ENCODE measurements at regions not wholly inside any gene's neighbourhood (a gene's known extent, or its start where the extent isn't known, plus 50 kb on each side); places are given as distances from the start of the nearest gene placed in this dataset.

DNA sequence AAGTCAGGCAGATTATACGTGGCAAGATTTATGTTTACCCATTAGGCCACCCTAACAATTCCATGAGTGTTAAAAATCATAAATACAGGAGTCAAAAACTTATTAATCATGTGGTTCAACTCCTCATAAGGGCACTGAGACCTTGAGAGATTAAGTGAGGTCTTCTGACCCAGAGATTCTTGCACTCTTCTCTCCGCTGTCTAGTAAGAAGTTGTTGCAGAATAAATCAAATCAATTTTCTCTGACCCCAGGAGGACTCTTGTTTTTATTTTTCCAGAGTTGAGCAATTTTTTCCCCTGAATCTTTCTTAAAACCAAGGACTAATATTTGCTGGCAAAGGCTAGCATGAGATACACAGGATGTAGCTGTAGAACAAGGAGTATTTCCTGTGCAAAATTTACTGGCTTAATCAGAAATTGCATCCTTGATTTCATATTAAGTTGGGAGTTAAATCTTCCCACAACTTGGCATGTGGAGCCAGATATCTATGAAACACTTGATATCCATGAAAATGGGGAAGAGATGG lies 90.9 kb upstream of the PTHLH start:
- TF ChIP-seq CTCF (IDR thresholded peaks at IDR 0.05; ENCODE audit: unreplicated experiment): no peak
- CTCF ChIA-PET: no interaction called here
- no peaks in the 10 kb centered on the region for H3K36me3 Mint-ChIP-seq (ENCODE audit: insufficient read depth, unreplicated experiment)
- intact Hi-C loops (cut with micrococcal nuclease; ENCODE audit: unreplicated experiment): no loop called here
- DNase-seq: no peak
- H3K4me3 Mint-ChIP-seq (ENCODE audit: low read depth, unreplicated experiment): no peak overlapping the region
- H3K4me1 Mint-ChIP-seq (ENCODE audit: low read depth, unreplicated experiment): peaks cover 9% of the 10 kb centered on the region
- H3K27me3 Mint-ChIP-seq (ENCODE audit: unreplicated experiment): no peaks in the 10 kb centered on the region
- no peak overlapping the region for H3K27ac Mint-ChIP-seq (ENCODE audit: unreplicated experiment)
- BruUV-seq (replicated peaks): no TSS peak
- no peaks in the 10 kb centered on the region for H3K9me3 Mint-ChIP-seq (ENCODE audit: low read depth, unreplicated experiment)

GRCh38 chr12:28065374-28065773 lies 92.8 kb upstream of the PTHLH start:
- Mint-ChIP-seq H3K27ac (ENCODE audit: unreplicated experiment) (no peak overlapping the region), H3K9me3 (ENCODE audit: low read depth, unreplicated experiment) (no peaks in the 10 kb centered on the region), H3K36me3 (ENCODE audit: insufficient read depth, unreplicated experiment) (no peaks in the 10 kb centered on the region), H3K4me1 (ENCODE audit: low read depth, unreplicated experiment) (no peaks in the 10 kb centered on the region), H3K4me3 (ENCODE audit: low read depth, unreplicated experiment) (no peak overlapping the region), H3K27me3 (ENCODE audit: unreplicated experiment) (no peaks in the 10 kb centered on the region)
- DNase-seq: no peak
- CTCF ChIA-PET: interaction anchor here (0.7 kb wide), 1 partner anchor 869 kb away, joined by 3 read pairs; no protein-coding TSS in a partner anchor
- intact Hi-C loops (cut with micrococcal nuclease; ENCODE audit: unreplicated experiment): no loop called here
- BruUV-seq (replicated peaks): no TSS peak
- TF ChIP-seq CTCF (IDR thresholded peaks at IDR 0.05; ENCODE audit: unreplicated experiment): no peak

GRCh38 chr12:28065889-28066630 lies 93.5 kb upstream of the PTHLH start:
- CTCF ChIA-PET: interaction anchor here (0.7 kb wide), 1 partner anchor 868 kb away, joined by 3 read pairs; no protein-coding TSS in a partner anchor
- DNase-seq: no peak
- Mint-ChIP-seq H3K9me3 (ENCODE audit: low read depth, unreplicated experiment) (no peaks in the 10 kb centered on the region), H3K27me3 (ENCODE audit: unreplicated experiment) (no peaks in the 10 kb centered on the region), H3K27ac (ENCODE audit: unreplicated experiment) (no peak overlapping the region), H3K4me1 (ENCODE audit: low read depth, unreplicated experiment) (no peaks in the 10 kb centered on the region), H3K36me3 (ENCODE audit: insufficient read depth, unreplicated experiment) (no peaks in the 10 kb centered on the region), H3K4me3 (ENCODE audit: low read depth, unreplicated experiment) (no peak overlapping the region)
- intact Hi-C loops (cut with micrococcal nuclease; ENCODE audit: unreplicated experiment): no loop called here
- no peak for TF ChIP-seq CTCF (IDR thresholded peaks at IDR 0.05; ENCODE audit: unreplicated experiment)
- no TSS peak for BruUV-seq (replicated peaks)

GRCh38 chr12:28066879-28067278 lies 94.3 kb upstream of the PTHLH start:
- BruUV-seq (replicated peaks): no TSS peak
- Mint-ChIP-seq H3K36me3 (ENCODE audit: insufficient read depth, unreplicated experiment) (no peaks in the 10 kb centered on the region), H3K4me1 (ENCODE audit: low read depth, unreplicated experiment) (no peaks in the 10 kb centered on the region), H3K27me3 (ENCODE audit: unreplicated experiment) (no peaks in the 10 kb centered on the region), H3K27ac (ENCODE audit: unreplicated experiment) (no peak overlapping the region), H3K4me3 (ENCODE audit: low read depth, unreplicated experiment) (no peak overlapping the region), H3K9me3 (ENCODE audit: low read depth, unreplicated experiment) (no peaks in the 10 kb centered on the region)
- no peak for DNase-seq
- intact Hi-C loops (cut with micrococcal nuclease; ENCODE audit: unreplicated experiment): no loop called here
- CTCF ChIA-PET: no interaction called here
- TF ChIP-seq CTCF (IDR thresholded peaks at IDR 0.05; ENCODE audit: unreplicated experiment): no peak

Measured in Calu3 (cell line).